ENCODE measurements at regions not wholly inside any gene's neighbourhood (a gene's known extent, or its start where the extent isn't known, plus 50 kb on each side); places are given as distances from the start of the nearest gene placed in this dataset.

- Mint-ChIP-seq H3K4me1 (ENCODE audit: low read depth) (peaks cover 6% of the 10 kb centered on the region), H3K9me3 (ENCODE audit: low read depth) (no peaks in the 10 kb centered on the region), H3K4me3 (ENCODE audit: low read depth) (no peak overlapping the region), H3K36me3 (ENCODE audit: insufficient read depth) (no peaks in the 10 kb centered on the region), H3K27me3 (no peaks in the 10 kb centered on the region), H3K27ac (no peak overlapping the region)
- TF ChIP-seq CTCF (IDR thresholded peaks at IDR 0.05; ENCODE audit: unreplicated experiment): no peak
- no peak for DNase-seq (ENCODE audit: low spot score, unreplicated experiment)
Observed at GRCh38 chr6:51335543-51335942, 516.9 kb downstream of the TFAP2B start.

- DNase-seq (ENCODE audit: low spot score, unreplicated experiment): no peak
- TF ChIP-seq CTCF (IDR thresholded peaks at IDR 0.05; ENCODE audit: unreplicated experiment): no peak
- no peak overlapping the region for H3K4me3 Mint-ChIP-seq (ENCODE audit: low read depth)
- H3K27me3 Mint-ChIP-seq: no peaks in the 10 kb centered on the region
- H3K36me3 Mint-ChIP-seq (ENCODE audit: insufficient read depth): no peaks in the 10 kb centered on the region
- no peaks in the 10 kb centered on the region for H3K4me1 Mint-ChIP-seq (ENCODE audit: low read depth)
- no peaks in the 10 kb centered on the region for H3K9me3 Mint-ChIP-seq (ENCODE audit: low read depth)
- no peak overlapping the region for H3K27ac Mint-ChIP-seq
Observed at GRCh38 chr6:51336185-51336584, 517.5 kb downstream of the TFAP2B start.

- no peak for TF ChIP-seq CTCF (IDR thresholded peaks at IDR 0.05; ENCODE audit: unreplicated experiment)
- Mint-ChIP-seq H3K27ac (no peak overlapping the region), H3K4me1 (ENCODE audit: low read depth) (no peaks in the 10 kb centered on the region), H3K27me3 (no peaks in the 10 kb centered on the region), H3K36me3 (ENCODE audit: insufficient read depth) (no peaks in the 10 kb centered on the region), H3K4me3 (ENCODE audit: low read depth) (no peak overlapping the region), H3K9me3 (ENCODE audit: low read depth) (no peaks in the 10 kb centered on the region)
- no peak for DNase-seq (ENCODE audit: low spot score, unreplicated experiment)
Observed at GRCh38 chr6:51337277-51337676, 518.6 kb downstream of the TFAP2B start.

GRCh38 chr6:51339108-51339507 lies 520.4 kb downstream of the TFAP2B start:
- Mint-ChIP-seq H3K27me3 (no peaks in the 10 kb centered on the region), H3K4me1 (ENCODE audit: low read depth) (no peaks in the 10 kb centered on the region), H3K36me3 (ENCODE audit: insufficient read depth) (no peaks in the 10 kb centered on the region), H3K4me3 (ENCODE audit: low read depth) (no peak overlapping the region), H3K27ac (no peak overlapping the region), H3K9me3 (ENCODE audit: low read depth) (no peaks in the 10 kb centered on the region)
- no peak for DNase-seq (ENCODE audit: low spot score, unreplicated experiment)
- TF ChIP-seq CTCF (IDR thresholded peaks at IDR 0.05; ENCODE audit: unreplicated experiment): no peak

- no peak overlapping the region for H3K27ac Mint-ChIP-seq
Observed at GRCh38 chr6:51339728-51340127, 521.1 kb downstream of the TFAP2B start.

More at GRCh38 chr6:51339728-51340127, 521.1 kb downstream of the TFAP2B start:
- no peak overlapping the region for H3K4me3 Mint-ChIP-seq (ENCODE audit: low read depth)
- no peak for DNase-seq (ENCODE audit: low spot score, unreplicated experiment)
- no peak for TF ChIP-seq CTCF (IDR thresholded peaks at IDR 0.05; ENCODE audit: unreplicated experiment)
- H3K27me3 Mint-ChIP-seq: no peaks in the 10 kb centered on the region
- no peaks in the 10 kb centered on the region for H3K36me3 Mint-ChIP-seq (ENCODE audit: insufficient read depth)
- H3K4me1 Mint-ChIP-seq (ENCODE audit: low read depth): no peaks in the 10 kb centered on the region
- H3K9me3 Mint-ChIP-seq (ENCODE audit: low read depth): no peaks in the 10 kb centered on the region
